Activated T-helper 1 cell treated with anti-CD3 and anti-CD28 coated beads, Interleukin-12 subunit alpha, Interleukin-12 subunit beta, Interleukin-2, Interleukin-4 antibody, amounts not matched to agents 30 ng/mL and 10 ng/mL and 1 ng/mL, durations not matched to agents 14 hours and 24 hours and 36 hours (primary cell): ENCODE measurements at regions not wholly inside any gene's neighbourhood (a gene's known extent, or its start where the extent isn't known, plus 50 kb on each side); places are given as distances from the start of the nearest gene placed in this dataset.

Experiments used
- DNase-seq: peaks from one replicate; pipeline ENCODE4 v3.0.0; 2021; ENCODE audit warnings: low spot score
- H3K27ac Mint-ChIP-seq: one replicate; pipeline ENCODE4 v1.8.0; 2021; ENCODE audit warnings: mild to moderate bottlenecking, mixed read lengths
- H3K27me3 Mint-ChIP-seq: one replicate; pipeline ENCODE4 v1.8.0; 2022; ENCODE audit warnings: mild to moderate bottlenecking, moderate library complexity, mixed read lengths; ENCODE audit not compliant: insufficient read depth
- H3K36me3 Mint-ChIP-seq: one replicate; pipeline ENCODE4 v1.8.0; 2021; ENCODE audit warnings: low read depth, mixed read lengths
- H3K4me1 Mint-ChIP-seq: one replicate; pipeline ENCODE4 v1.8.0; 2021; ENCODE audit warnings: low read depth, mixed read lengths
- H3K4me3 Mint-ChIP-seq: one replicate; pipeline ENCODE4 v1.8.0; 2021; ENCODE audit warnings: mild to moderate bottlenecking, moderate library complexity, mixed read lengths
- H3K9me3 Mint-ChIP-seq: one replicate; pipeline ENCODE4 v1.8.0; 2021; ENCODE audit warnings: mixed read lengths
- intact Hi-C: fragments of 100-400 bp; cut with micrococcal nuclease; formaldehyde crosslinking; loops from one replicate; pipeline ENCODE4 v1.15.1; 2024

GRCh38 chr2:234341306-234341985 is 155.4 kb downstream of the ARL4C start:
- H3K27ac Mint-ChIP-seq, result no peak overlapping the region
- no peak for DNase-seq
- peaks cover 10% of the 10 kb centered on the region for H3K9me3 Mint-ChIP-seq
- intact Hi-C loops, result no loop called here
- H3K4me3 Mint-ChIP-seq, result no peak overlapping the region
- peaks cover 12% of the 10 kb centered on the region for H3K4me1 Mint-ChIP-seq
- peaks cover 10% of the 10 kb centered on the region for H3K36me3 Mint-ChIP-seq
- no peaks in the 10 kb centered on the region for H3K27me3 Mint-ChIP-seq

- intact Hi-C loops, result no loop called here
- H3K9me3 Mint-ChIP-seq, result peaks cover 10% of the 10 kb centered on the region
- peaks cover 7% of the 10 kb centered on the region for H3K36me3 Mint-ChIP-seq
- H3K27ac Mint-ChIP-seq, result no peak overlapping the region
- peaks cover 1% of the 10 kb centered on the region for H3K27me3 Mint-ChIP-seq
- DNase-seq, result no peak
- peaks cover 23% of the 10 kb centered on the region for H3K4me1 Mint-ChIP-seq
- H3K4me3 Mint-ChIP-seq, result no peak overlapping the region
Measured at GRCh38 chr2:234339501-234339900, 157.4 kb downstream of the ARL4C start.

- Mint-ChIP-seq H3K27ac (no peak overlapping the region), H3K4me1 (peaks cover 23% of the 10 kb centered on the region), H3K4me3 (no peak overlapping the region), H3K27me3 (peaks cover 1% of the 10 kb centered on the region), H3K9me3 (peaks cover 10% of the 10 kb centered on the region), H3K36me3 (peaks cover 4% of the 10 kb centered on the region)
- intact Hi-C loops, result no loop called here
- DNase-seq, result no peak
Measured at GRCh38 chr2:234339011-234339410, 157.9 kb downstream of the ARL4C start.

GRCh38 chr2:234335661-234336228 is 161.1 kb downstream of the ARL4C start:
- Mint-ChIP-seq H3K27me3 (peaks cover 1% of the 10 kb centered on the region), H3K4me1 (peaks cover 35% of the 10 kb centered on the region), H3K36me3 (peaks cover 4% of the 10 kb centered on the region), H3K27ac (no peak overlapping the region), H3K9me3 (peaks cover 10% of the 10 kb centered on the region), H3K4me3 (no peak overlapping the region)
- intact Hi-C loops, result no loop called here
- no peak for DNase-seq

- Mint-ChIP-seq H3K36me3 (peaks cover 4% of the 10 kb centered on the region), H3K9me3 (peaks cover 9% of the 10 kb centered on the region), H3K4me3 (no peak overlapping the region), H3K27me3 (peaks cover 1% of the 10 kb centered on the region), H3K27ac (no peak overlapping the region), H3K4me1 (peaks cover 35% of the 10 kb centered on the region)
- no peak for DNase-seq
- intact Hi-C loops, result no loop called here
Measured at GRCh38 chr2:234334756-234335155, 162.1 kb downstream of the ARL4C start.

GRCh38 chr2:234334151-234334550 is 162.7 kb downstream of the ARL4C start:
- no peak overlapping the region for H3K27ac Mint-ChIP-seq
- H3K4me3 Mint-ChIP-seq, result no peak overlapping the region
- intact Hi-C loops, result no loop called here
- peaks cover 35% of the 10 kb centered on the region for H3K4me1 Mint-ChIP-seq
- peaks cover 2% of the 10 kb centered on the region for H3K36me3 Mint-ChIP-seq
- no peak for DNase-seq
- H3K27me3 Mint-ChIP-seq, result peaks cover 1% of the 10 kb centered on the region
- peaks cover 5% of the 10 kb centered on the region for H3K9me3 Mint-ChIP-seq

- peaks cover 2% of the 10 kb centered on the region for H3K36me3 Mint-ChIP-seq
- no peak overlapping the region for H3K4me3 Mint-ChIP-seq
- no peaks in the 10 kb centered on the region for H3K9me3 Mint-ChIP-seq
- peaks cover 35% of the 10 kb centered on the region for H3K4me1 Mint-ChIP-seq
- intact Hi-C loops, result no loop called here
- H3K27me3 Mint-ChIP-seq, result peaks cover 1% of the 10 kb centered on the region
- DNase-seq, result no peak
- no peak overlapping the region for H3K27ac Mint-ChIP-seq
Measured at GRCh38 chr2:234333168-234334130, 163.4 kb downstream of the ARL4C start.

GRCh38 chr2:234331966-234332365 is 164.9 kb downstream of the ARL4C start:
- peaks cover 1% of the 10 kb centered on the region for H3K27me3 Mint-ChIP-seq
- H3K4me1 Mint-ChIP-seq, result peaks cover 44% of the 10 kb centered on the region
- no peak overlapping the region for H3K4me3 Mint-ChIP-seq
- no peak overlapping the region for H3K27ac Mint-ChIP-seq
- no peaks in the 10 kb centered on the region for H3K9me3 Mint-ChIP-seq
- no peak for DNase-seq
- no peaks in the 10 kb centered on the region for H3K36me3 Mint-ChIP-seq
- intact Hi-C loops, result no loop called here

- H3K36me3 Mint-ChIP-seq, result no peaks in the 10 kb centered on the region
- H3K4me1 Mint-ChIP-seq, result peaks cover 44% of the 10 kb centered on the region
- no peak overlapping the region for H3K4me3 Mint-ChIP-seq
- H3K27ac Mint-ChIP-seq, result no peak overlapping the region
- intact Hi-C loops, result no loop called here
- no peaks in the 10 kb centered on the region for H3K9me3 Mint-ChIP-seq
- no peak for DNase-seq
- peaks cover 1% of the 10 kb centered on the region for H3K27me3 Mint-ChIP-seq
Measured at GRCh38 chr2:234331566-234331965, 165.3 kb downstream of the ARL4C start.

- H3K27ac Mint-ChIP-seq, result no peak overlapping the region
- intact Hi-C loops, result no loop called here
Measured at GRCh38 chr2:234330902-234331301, 166.0 kb downstream of the ARL4C start.

GRCh38 chr2:234329202-234329960 is 167.5 kb downstream of the ARL4C start:
- H3K27ac Mint-ChIP-seq, result no peak overlapping the region
- no peak for DNase-seq
- no peak overlapping the region for H3K4me3 Mint-ChIP-seq
- H3K9me3 Mint-ChIP-seq, result no peaks in the 10 kb centered on the region
- H3K36me3 Mint-ChIP-seq, result no peaks in the 10 kb centered on the region
- H3K27me3 Mint-ChIP-seq, result no peaks in the 10 kb centered on the region
- peaks cover 35% of the 10 kb centered on the region for H3K4me1 Mint-ChIP-seq
- intact Hi-C loops, result no loop called here

More at GRCh38 chr2:234330902-234331301, 166.0 kb downstream of the ARL4C start:
- H3K4me1 Mint-ChIP-seq, result peaks cover 39% of the 10 kb centered on the region
- H3K9me3 Mint-ChIP-seq, result no peaks in the 10 kb centered on the region
- DNase-seq, result no peak
- no peaks in the 10 kb centered on the region for H3K36me3 Mint-ChIP-seq
- H3K27me3 Mint-ChIP-seq, result peaks cover 1% of the 10 kb centered on the region
- no peak overlapping the region for H3K4me3 Mint-ChIP-seq

- Mint-ChIP-seq H3K27me3 (no peaks in the 10 kb centered on the region), H3K4me1 (peaks cover 40% of the 10 kb centered on the region), H3K9me3 (no peaks in the 10 kb centered on the region), H3K36me3 (no peaks in the 10 kb centered on the region), H3K4me3 (no peak overlapping the region), H3K27ac (no peak overlapping the region)
- no peak for DNase-seq
- intact Hi-C loops, result no loop called here
Measured at GRCh38 chr2:234328444-234328990, 168.4 kb downstream of the ARL4C start.
